ENCODE measurements at regions not wholly inside any gene's neighbourhood (a gene's known extent, or its start where the extent isn't known, plus 50 kb on each side); places are given as distances from the start of the nearest gene placed in this dataset.

DNA sequence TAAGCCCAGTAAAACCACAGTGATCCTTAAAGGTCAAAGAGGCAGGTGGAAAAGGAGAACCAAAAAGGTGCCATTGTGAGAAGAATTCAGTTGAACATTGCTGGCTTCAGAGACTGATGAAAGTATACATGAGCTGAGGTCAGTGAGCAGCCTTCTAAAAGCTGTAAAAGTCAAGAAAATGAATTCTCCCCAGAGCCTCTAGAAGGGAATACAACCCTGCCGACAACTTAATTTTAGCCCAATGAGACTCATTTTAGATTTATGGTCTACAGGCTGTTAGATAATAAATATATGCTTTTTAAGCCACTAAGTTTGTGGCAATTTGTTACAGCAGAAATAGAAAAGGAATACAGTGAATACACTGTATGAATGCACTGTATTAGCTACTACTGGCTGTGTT is 911.4 kb downstream of the TRIB2 start (continued):
- TF ChIP-seq HDAC2 (IDR thresholded peaks at IDR 0.05; ENCODE audit: borderline replicate concordance in 1 of 2, low read depth in 2 of 2, low read length in 2 of 2) (no peak), MAFK (IDR thresholded peaks at IDR 0.05; ENCODE audit: low read depth, low read length) (no peak), SP2 (IDR thresholded peaks at IDR 0.05; ENCODE audit: low read length) (no peak), KDM5A (IDR thresholded peaks at IDR 0.05; ENCODE audit: low read length) (no peak), KDM1A (IDR thresholded peaks at IDR 0.05; ENCODE audit: borderline replicate concordance, low read length) (no peak), POU5F1 (IDR thresholded peaks at IDR 0.05; ENCODE audit: low read depth, low read length) (no peak), SIX5 (IDR thresholded peaks at IDR 0.05; ENCODE audit: low read depth, low read length) (no peak), SRF (IDR thresholded peaks at IDR 0.05; ENCODE audit: low read depth, low read length) (no peak), ATF2 (IDR thresholded peaks at IDR 0.05; ENCODE audit: low read length) (no peak), SP4 (IDR thresholded peaks at IDR 0.05; ENCODE audit: low read length) (no peak), ZNF274 (IDR thresholded peaks at IDR 0.05; ENCODE audit: borderline replicate concordance, extremely low read depth, low read length) (no peak), EP300 (IDR thresholded peaks at IDR 0.05; ENCODE audit: borderline replicate concordance in 1 of 2, low read depth in 2 of 2, low read length in 2 of 2) (no peak), CBX5 (IDR thresholded peaks at IDR 0.05; ENCODE audit: low read depth, low read length) (no peak), SIN3A (conservative IDR thresholded peaks at IDR 0.05 in 1 of 2, IDR thresholded peaks at IDR 0.05 in 1 of 2; ENCODE audit: low read depth in 1 of 2, low read length in 2 of 2) (no peak), KDM4A (IDR thresholded peaks at IDR 0.05; ENCODE audit: low read depth, low read length, severe bottlenecking) (no peak), BACH1 (IDR thresholded peaks at IDR 0.05; ENCODE audit: low read length) (no peak)
- TF ChIP-seq, protein P1, sequence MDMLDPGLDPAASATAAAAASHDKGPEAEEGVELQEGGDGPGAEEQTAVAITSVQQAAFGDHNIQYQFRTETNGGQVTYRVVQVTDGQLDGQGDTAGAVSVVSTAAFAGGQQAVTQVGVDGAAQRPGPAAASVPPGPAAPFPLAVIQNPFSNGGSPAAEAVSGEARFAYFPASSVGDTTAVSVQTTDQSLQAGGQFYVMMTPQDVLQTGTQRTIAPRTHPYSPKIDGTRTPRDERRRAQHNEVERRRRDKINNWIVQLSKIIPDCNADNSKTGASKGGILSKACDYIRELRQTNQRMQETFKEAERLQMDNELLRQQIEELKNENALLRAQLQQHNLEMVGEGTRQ (IDR thresholded peaks at IDR 0.05; ENCODE audit: low read length): no peak

Data from H1 (cell line).